ENCODE measurements at regions not wholly inside any gene's neighbourhood (a gene's known extent, or its start where the extent isn't known, plus 50 kb on each side); places are given as distances from the start of the nearest gene placed in this dataset.
"Not testable (repeated sequence)": the region's sequence is repeated elsewhere in the genome, so short reads cannot be mapped to it uniquely, and the experiment has no call there.

DNA sequence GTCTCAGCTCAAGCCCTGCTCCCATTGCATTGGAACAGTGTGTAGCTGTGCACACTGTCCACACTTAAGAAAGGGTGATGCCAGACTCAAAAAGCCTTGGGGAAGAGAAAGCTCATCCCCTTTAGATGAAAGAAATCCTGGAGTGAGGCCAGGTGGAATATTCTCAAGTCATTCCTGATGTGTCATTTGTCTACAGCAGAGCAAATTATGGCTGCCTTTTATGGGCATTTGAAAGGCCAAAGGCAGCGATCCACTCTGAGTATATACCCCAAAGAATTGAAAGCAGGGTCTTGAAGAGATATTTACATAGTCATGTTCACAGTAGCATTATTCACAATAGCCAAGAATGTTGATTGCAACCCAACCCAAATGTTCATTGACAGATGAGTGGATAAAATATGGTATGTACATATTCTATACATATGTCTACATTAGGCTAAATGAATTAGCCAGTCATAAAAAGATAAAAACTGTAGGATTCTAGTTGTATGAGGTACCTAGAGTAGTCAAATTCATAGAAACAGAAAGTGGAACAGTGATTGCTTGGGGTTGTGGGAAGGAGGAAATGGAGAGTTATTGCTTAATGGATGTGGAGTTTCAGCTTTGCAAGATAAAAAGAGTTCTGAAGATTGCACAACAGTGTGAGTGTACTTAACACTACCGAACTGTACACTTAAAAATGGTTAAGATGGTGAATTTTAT, 214.9 kb downstream of the KCNRG start:
- DNase-seq (ENCODE audit: low read depth) = no peak

DNA sequence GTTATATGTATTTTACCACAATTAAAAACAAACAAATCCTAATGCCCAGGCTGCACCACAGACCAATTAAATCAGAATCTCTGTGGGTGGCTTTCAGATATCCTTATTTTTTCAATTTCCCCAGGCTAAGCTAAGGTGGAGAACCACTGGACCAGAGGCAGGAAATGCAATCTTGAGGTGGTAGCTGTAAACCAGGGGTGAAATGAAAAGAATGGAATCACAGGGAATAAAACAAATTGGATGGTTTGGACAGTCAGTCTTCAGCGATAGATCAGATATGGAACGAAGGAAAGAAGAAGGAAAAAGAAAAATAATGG, 215.4 kb downstream of the KCNRG start:
- DNase-seq (ENCODE audit: low read depth) = no peak

DNA sequence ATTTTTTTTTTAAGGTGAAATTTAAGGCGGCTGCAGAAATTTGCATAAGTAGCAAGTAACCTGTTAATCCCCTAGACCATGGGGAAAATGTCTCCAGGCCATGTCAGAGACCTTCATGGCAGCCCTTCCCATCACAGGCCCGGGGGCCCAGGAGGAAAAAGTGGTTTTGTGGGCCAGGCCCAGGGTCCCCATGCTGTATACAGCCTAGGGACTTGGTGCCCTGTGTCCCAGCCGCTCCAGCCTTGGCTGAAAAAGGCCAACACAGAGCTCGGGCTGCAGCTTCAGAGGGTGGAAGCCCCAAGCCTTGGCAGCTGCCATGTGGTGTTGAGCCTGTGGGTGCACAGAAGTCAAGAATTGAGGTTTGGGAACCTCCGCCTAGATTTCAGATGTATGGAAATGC, 218.3 kb downstream of the KCNRG start:
- not testable (repeated sequence) for DNase-seq (ENCODE audit: low read depth)

DNA sequence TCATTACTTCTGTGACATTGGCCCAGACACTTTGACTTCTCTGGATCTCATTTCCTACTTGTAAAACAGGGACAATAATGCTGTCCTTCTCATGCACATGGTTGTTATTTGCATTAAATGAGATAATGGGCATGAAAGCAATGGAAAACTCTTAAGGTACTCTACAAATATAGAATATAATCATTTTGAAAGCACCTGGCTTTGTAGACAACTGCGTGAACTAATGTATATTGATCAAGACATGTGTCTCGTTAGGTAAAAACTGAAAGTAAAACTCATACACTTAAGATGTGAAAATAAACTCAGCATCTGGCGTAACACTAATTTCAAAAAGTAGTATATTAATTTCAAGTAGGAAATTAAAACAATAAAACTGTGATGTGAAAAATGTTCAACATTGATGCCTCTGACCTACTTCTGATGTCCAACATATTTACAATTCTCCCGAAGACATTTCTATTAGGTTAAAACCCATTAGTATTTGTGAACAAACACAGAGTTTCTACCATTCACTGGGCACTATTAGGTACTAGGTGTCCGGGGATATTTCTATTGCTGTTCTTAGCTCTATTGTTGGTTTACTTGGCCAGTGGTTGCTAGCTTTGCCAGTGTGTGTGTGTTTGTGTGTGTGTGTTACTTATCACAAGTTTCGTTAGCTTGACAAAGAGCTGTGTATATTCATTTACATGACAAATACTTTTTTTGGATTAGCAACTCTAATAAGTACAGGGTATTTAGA, 220.5 kb downstream of the KCNRG start:
- DNase-seq (ENCODE audit: low read depth) = no peak

DNA sequence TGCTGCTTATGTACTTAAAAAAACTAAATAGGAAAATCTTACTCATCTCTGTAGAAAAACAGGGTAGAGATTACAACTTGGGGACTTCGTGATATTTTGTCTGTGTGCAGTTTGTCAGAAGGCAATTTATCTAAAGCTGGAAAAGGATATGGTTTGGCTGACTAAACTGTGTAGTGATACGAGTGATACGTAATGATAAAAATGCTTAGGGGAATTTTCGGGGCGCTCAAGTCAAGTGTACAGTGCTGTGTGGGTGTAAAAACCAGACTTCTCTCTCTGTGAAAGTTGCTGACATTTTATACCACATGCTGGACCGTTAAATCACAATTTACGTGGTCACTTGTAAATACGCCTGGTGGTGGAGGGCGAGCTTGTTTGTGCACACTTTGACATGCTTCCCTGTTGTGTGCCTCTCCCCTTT, 221.7 kb downstream of the KCNRG start:
- no peak for DNase-seq (ENCODE audit: low read depth)

DNA sequence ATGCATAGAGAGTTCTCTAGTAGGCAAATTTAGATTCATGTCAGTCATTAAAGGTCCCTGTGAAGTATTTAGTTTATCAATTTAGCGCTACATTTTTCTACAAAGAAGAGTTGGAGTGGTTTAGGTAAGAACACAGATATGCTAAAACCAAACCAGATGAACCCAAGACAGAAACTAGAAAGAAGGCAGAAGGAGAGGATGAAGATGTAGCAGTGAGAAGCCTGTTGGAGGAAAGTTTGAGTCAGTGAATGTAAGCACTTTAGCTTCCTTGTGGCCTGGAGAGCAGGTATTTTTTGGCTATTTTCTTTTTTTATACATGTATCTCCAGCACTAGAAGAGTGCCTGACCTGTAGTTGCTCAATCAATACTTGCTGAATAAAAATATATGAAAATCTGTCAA, 223.7 kb downstream of the KCNRG start:
- no peak for DNase-seq (ENCODE audit: low read depth)

DNA sequence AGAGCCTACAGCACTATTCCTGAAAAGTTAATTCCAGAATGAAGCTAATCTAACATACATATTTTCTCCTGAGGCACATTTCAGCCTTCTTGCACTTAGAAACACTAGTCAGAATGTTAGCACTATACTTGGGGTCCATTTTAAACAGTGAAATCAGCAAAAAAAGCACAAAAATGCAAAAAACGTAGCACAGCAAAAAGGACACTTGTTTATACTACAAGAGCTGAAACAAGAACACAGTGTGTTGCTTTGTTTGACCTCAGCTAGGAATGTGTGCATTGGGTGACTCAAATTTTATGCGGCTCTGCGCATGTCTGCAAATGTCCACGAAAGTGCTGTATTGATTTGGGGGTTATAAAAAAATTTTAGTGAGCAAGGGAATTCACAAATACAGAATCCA, 226.2 kb downstream of the KCNRG start:
- DNase-seq (ENCODE audit: low read depth) = no peak

DNA sequence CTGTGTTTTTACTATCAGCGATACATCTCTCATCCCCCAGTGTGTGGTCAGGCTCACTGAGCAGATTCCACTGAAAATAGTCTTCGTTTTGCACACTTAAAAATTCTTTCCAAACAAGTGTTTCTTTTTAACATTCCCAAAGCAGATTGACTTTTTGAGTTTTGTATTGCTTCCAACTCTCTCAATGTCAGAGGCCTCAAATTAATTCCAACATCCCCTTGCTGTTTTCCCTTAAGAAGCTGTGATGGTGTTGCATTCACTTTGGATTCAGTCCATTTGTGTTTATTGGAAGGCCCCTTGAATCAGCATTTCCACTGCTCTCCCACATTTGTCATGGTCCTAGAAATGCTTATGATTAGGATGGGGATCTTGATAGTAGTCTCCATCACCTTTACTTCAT, 228.7 kb downstream of the KCNRG start:
- no peak for DNase-seq (ENCODE audit: low read depth)

DNA sequence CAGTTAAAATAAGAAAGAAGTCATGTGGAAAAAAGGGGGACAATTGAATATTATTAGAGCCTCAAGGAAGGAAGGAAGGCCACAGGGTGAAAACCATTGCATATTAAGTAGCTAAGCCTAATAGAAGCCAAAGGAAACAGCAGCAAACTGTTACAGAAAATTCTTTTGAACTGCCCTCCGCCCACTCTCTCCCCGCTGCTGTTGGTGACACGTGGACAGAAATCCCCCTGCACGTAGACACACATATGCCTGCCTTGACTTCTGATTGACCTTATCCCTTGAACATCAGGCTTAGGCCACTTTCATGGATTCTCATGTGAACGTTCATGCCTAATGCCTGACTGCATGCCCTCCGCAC, 229.1 kb downstream of the KCNRG start:
- DNase-seq (ENCODE audit: low read depth) = no peak

DNA sequence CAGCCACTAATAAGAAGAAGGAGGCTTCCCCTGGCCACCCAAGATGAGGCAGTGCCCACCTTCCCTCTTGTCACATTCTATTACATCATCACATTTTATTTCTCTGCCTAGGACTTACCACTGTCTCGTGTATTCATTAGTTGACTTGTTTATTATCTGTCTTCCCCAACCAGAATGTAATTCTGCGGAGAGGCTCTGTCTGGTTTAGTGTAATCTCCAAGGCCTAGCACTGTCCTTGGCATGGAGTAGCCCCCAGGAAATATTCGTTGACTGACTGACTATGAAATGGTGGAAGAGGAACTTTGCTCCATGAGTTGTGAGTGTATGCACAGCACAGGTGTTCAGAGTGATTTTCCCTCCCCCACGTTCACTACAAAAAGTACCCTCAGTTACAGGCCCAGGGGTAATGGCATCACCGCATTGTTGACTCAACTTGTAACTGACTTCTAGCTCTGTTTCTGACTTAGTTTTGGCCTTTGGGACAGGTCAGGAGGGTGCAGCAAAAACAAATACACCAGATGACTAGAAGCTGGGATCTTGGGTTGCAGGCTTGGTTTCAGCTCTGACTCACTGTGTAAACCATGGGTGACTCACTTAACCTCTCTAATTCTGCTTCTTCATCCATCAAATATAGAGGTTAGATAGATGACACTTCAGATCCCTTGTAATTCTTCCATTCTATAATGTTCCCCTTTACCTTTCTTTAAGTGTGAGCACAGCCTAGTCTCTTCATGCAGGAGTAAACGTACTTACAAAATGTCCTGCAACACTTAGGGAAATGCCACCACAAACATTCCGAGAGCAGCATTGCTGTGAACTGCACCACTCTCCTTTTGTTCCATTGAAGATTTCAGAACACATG, 229.7 kb downstream of the KCNRG start:
- no peak for DNase-seq (ENCODE audit: low read depth)

DNA sequence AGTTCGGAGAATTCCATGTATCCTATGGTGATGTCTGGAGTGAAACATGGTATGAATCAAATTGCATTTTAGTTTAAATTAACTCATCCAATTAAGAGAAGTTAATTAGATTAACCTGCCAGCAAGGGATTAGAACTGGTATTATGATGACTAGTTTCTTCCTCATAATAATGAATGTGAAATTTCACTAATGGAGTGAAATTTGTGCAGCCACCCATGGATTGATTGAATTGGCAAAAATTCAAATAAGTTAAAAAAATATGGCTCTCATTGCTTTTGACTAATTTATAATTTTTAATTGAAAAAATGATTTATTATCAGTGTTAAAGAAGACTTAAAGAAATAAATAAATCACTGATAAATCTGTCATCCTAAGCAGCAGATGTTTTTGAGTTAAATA, 232.0 kb downstream of the KCNRG start:
- no peak for DNase-seq (ENCODE audit: low read depth)

DNA sequence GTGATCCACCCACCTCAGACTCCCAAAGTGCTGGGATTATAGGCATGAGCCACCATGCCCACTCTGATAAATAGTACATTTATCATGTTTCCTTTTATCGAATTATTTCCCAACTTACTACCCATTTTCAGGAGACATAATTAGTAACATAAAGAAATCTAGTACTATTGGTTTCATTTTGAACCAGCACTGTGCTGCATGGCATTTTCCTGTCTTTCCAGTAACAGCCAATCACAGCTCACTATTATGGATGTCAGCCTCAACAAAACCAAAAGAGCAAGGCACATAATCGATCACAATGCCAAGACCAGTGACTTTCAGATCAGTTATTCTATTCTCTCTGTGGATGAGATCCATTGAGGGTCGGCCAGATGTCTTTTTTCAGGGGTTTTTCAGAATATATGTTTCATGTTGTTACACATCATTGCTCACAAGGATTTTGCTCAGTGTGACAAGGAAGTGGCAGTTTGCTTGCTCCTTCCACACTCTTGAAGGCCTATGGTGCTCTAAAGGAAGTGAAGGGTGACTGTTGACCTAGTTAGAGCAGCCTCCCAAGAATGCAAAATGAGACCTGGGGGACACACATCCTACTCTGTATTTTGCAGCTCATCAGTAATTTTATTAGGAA, 233.4 kb downstream of the KCNRG start:
- no peak for DNase-seq (ENCODE audit: low read depth)

DNA sequence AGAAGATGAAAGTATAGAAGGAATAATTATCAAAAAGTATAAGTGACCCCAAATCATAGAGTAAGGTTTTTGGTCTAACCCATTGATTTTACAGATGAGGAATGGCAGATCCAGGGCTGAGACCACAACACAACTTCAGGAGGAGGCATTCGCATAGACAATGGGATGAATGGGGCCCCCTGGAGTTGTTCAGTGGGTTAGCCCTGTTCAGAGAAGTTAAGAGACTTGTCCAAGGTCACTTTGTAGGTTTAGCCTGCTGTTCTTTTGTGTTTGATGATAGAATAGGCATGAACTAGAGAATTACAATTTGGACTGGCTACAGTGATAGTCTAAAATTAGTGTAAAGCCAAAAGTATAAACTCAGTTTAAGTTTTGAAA, 233.9 kb downstream of the KCNRG start:
- no peak for DNase-seq (ENCODE audit: low read depth)

DNA sequence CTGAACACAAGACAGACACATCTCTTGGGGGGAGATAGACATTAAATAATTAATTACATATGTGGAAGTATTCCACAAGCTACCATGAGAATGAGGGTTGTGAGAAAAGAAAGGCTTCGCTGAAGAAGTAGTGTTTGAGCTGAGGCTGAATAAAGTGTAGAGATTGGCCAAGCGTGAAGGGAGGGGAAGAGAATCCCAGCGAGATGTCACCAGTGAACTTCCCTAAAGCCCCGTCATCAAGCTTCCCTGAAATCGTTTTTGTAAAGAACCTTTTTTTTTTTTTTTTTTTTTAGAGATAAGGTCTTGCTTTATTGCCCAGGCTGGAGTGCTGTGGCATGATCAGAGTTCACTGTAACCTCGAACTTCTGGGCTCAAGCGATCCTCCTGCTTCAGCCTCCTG, 235.2 kb downstream of the KCNRG start:
- DNase-seq (ENCODE audit: low read depth) = no peak

DNA sequence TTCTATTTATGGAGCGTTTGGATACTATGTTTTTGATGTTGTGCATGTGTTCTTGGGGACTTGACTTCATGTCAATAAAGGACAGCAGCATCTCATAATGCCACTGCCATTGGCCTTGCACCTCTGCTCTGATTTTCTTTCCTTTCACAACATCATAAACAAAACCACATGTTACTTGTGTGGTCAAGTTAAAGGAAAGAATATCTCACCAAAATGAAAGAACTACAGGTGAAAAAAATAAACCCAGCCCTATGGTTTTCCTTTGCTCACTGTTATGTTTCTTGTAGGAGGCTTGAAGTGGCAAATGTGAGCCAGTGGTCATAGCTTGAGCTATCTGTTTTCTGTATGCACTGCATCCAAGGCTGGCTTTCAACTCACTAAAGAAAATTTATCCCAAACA, 240.4 kb downstream of the KCNRG start:
- no peak for DNase-seq (ENCODE audit: low read depth)

DNA sequence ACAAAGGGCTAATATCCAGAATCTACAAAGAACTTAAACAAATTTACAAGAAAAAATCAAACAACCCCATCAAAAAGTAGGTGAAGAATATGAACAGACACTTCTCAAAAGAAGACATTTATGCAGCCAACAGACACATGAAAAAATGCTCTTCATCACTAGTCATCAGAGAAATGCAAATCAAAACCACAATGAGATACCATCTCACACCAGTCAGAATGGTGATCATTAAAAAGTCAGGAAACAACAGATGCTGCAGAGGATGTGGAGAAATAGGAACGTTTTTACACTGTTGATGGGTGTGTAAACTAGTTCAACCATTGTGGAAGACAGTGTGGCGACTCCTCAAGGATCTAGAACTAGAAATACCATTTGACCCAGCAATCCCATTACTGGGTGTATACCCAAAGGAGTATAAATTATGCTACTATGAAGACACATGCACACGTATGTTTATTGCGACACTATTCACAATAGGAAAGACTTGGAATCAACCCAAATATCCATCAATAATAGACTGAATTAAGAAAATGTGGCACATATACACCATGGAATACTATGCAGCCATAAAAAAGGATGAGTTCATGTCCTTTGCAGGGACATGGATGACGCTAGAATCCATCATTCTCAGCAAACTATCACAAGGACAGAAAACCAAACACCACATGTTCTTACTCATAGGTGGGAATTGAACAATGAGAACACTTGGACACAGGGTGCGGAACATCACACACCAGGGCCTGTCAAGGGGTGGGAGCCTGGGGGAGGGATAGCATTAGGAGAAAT, 241.5 kb downstream of the KCNRG start:
- not testable (repeated sequence) for DNase-seq (ENCODE audit: low read depth)

DNA sequence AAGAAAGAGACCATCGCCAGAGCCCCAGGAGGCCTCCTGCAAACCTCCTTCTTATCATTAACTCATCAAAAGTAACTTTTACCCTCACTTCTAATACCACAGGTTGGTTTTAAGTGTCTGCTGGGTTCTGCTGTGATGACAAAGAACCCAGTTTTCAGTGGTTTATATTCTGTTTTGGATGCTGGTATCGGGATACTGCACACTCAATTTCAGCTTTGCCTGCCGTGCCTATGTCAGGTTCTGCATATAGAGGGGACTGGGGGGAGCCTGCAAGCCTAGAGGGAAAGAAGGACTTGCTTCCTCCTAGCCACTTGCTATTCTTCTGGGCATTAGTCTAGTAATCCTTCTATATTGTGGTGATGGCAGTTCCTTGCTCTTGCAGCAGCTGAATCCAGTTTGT, 242.4 kb downstream of the KCNRG start:
- DNase-seq (ENCODE audit: low read depth) = no peak

DNA sequence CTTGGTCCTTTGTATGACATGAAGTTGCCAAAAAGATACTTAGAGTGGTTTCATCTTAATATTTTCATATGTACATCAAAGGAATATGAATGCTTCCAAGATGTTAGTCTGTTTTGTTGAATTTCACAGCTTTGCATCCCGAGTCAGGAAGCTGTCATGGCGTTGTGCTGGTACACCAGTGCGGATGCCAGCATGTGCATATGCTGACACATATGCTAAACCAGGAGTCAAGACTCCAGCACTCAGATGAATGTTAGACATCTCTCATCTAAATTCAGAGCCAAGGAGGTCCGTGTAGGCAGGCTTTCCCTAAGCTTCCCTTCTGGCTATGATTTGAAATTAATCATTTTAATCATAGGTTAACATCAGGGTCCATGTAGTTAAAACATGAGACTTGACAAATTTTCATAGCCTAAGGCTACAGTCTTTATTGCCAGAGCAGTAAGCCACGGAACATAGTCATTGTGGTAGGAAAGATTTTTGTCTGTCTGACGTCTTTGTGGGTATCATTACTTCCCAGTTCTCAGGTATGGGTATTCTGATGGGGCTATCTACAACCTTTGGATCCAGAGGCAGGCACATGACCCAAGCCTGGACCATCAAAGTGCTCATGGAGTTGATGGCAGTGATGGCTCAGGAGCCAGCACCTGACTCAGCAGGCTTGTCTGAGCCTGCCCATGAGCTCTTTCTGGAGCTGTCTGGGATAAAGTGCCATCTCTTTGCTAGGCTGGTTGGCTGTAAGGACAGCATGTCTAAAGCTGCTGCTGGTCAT, 246.1 kb downstream of the KCNRG start:
- DNase-seq (ENCODE audit: low read depth) = no peak

DNA sequence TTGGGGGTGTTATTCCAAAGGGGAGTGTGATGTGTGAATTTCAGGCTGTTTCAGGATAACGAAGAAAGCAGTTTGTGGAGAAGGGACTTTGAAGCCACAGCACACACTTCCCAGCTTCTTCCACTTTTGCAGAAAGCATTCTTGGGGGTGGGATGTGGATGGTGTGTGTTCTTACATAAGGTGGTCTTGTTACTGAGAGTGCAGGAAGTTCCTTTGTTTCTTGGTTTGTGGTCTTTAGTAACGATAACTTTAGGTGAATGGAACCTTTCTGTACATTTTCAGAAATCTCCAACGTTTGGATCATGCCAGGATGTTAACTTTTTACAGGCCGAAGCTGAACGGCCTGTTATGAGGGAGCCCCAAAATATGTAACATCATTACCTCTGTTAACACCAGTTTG, 251.8 kb downstream of the KCNRG start:
- DNase-seq (ENCODE audit: low read depth) = no peak

DNA sequence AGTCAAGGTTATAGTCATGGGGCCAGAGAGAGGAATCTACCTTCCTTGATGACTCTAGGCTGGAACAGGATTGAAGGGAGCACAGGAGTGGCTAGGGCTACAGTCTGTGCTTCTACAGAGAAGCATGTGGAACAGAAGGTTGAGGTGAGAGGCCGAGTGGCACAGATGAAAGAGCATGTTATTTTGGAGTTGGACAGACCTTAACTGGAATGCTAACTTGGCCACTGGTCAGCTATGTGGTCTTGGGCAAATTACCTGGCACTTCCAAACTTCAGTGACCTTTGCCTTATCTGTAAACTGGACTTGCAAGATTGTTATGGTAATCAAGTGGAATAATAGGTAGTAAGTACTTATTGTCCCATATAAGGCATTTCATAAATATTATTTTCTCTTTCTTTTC, 252.7 kb downstream of the KCNRG start:
- DNase-seq (ENCODE audit: low read depth) = no peak

DNA sequence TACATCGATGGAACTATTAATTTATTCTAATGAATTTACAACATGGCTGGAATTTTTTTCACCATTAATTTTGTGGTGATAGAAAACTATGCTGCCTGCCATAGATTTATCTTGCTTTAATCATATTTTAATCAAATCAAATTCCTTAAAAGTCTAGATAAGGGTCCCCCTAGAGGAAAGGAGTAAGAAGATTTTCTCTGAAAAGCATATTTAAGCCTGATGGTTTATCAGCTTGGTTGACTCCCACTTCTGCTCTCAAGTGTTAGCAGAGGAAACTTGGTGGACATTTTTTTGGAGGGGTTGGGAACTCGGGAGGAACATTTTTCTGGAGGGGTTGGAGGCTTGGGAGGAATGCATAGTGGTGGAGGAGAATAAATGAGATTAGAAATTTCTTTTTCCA, 253.3 kb downstream of the KCNRG start:
- no peak for DNase-seq (ENCODE audit: low read depth)

Data from T follicular helper cell (primary cell).